ENCODE measurements at regions not wholly inside any gene's neighbourhood (a gene's known extent, or its start where the extent isn't known, plus 50 kb on each side); places are given as distances from the start of the nearest gene placed in this dataset.
"Not testable (repeated sequence)": the region's sequence is repeated elsewhere in the genome, so short reads cannot be mapped to it uniquely, and the experiment has no call there.

DNA sequence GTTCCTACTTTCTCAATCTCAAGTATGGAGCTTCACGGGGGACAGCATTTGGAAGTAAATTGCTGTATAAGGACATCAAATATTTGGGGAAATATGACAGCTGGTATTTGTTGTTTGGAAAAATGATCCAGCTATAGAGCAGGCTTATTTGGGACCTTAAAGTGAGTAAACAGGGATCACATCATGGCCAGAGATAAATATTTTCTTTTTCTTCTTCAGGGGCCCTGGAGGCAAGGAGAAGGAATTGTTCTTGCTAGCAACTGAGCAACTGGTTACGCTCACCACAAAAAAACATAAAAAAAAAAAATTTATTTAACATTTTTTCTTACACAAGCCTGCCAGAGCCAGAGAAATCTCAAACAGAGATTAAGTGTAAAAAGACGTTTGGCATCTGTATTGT lies 277.2 kb upstream of the UGT8 start:
- TF ChIP-seq, protein P1, sequence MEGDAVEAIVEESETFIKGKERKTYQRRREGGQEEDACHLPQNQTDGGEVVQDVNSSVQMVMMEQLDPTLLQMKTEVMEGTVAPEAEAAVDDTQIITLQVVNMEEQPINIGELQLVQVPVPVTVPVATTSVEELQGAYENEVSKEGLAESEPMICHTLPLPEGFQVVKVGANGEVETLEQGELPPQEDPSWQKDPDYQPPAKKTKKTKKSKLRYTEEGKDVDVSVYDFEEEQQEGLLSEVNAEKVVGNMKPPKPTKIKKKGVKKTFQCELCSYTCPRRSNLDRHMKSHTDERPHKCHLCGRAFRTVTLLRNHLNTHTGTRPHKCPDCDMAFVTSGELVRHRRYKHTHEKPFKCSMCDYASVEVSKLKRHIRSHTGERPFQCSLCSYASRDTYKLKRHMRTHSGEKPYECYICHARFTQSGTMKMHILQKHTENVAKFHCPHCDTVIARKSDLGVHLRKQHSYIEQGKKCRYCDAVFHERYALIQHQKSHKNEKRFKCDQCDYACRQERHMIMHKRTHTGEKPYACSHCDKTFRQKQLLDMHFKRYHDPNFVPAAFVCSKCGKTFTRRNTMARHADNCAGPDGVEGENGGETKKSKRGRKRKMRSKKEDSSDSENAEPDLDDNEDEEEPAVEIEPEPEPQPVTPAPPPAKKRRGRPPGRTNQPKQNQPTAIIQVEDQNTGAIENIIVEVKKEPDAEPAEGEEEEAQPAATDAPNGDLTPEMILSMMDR (IDR thresholded peaks at IDR 0.05; ENCODE audit: low read depth, low read length) = no peak

DNA sequence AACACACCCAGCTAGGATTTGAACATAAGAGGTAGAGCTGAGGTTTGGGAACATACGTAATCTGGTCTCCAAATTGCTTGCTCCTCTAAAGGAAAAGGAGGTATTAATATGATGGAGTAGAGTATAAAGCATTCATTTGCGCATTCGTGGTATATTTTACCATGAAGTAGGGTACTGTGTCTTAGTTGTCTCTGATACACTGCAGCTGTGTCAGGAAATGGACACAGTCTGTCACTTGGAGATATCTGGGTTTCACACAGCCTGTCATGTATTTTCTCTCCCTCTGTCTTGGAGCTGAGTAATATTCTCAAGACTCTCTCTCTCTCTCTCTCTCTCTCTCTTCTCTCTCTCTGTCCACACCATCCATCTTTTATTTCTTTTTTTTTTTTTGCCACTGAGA lies 274.8 kb upstream of the UGT8 start:
- H3K4me3 ChIP-seq (ENCODE audit: low read depth, low read length) = no peak overlapping the region
- TF ChIP-seq, protein P1 (IDR thresholded peaks at IDR 0.05; ENCODE audit: low read depth, low read length) = no peak

More for the DNA sequence above, 277.2 kb upstream of the UGT8 start:
- H3K4me3 ChIP-seq (ENCODE audit: low read depth, low read length) = no peak overlapping the region

DNA sequence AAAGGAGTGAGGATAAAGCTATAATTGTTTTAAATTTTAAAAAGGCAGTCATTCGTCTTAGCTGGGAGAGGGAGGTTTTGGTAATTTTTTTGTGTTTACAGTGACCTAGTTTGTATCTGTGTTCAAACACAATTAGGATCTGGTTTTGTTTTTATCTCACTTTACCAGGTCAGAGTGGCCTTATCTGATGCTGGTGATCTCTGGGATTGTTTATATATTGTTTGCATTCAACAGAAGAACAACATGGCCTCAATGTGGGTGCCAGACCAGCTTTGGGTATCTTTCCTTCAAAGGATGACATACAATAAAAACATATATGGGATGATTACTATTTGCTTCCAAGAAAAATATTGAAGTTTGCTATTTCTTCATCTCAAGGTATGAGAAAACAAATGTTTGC lies 272.2 kb upstream of the UGT8 start:
- TF ChIP-seq, protein P1 (IDR thresholded peaks at IDR 0.05; ENCODE audit: low read depth, low read length) = no peak
- no peak overlapping the region for H3K4me3 ChIP-seq (ENCODE audit: low read depth, low read length)

DNA sequence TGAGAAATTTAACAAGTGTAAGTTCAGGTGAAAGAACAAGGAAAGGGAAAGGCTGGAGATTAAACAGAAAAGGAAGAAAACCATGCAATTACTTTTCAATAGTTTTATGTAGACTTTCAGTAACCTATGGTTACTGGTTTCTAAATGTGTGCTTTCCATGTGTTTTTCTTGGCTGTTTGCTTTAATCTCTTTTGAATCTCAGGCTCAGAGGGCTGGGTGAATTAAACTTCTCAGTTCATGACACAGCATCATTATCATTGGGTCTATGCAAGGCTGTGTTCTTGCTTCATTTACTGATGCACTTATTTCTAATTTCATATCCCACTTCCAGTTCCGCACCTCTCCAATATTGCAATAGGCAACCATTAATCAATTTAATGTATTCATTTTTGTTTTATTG lies 266.5 kb upstream of the UGT8 start:
- no peak overlapping the region for H3K4me3 ChIP-seq (ENCODE audit: low read depth, low read length)
- TF ChIP-seq, protein P1 (IDR thresholded peaks at IDR 0.05; ENCODE audit: low read depth, low read length) = no peak

DNA sequence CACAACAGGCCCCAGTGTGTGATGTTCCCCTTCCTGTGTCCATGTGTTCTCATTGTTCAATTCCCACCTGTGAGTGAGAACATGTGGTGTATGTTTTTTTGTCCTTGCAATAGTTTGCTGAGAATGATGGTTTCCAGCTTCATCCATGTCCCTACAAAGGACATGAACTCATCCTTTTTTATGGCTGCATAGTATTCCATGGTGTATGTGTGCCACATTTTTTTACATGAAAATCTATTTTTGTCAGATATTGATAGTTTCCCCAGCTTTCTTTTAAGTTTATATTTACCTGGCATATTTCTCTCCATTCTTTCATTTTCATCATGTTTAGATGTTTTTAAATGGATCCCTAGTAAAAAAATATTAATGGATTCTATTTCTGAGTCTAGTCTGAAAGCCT lies 264.2 kb upstream of the UGT8 start:
- not testable (repeated sequence) for H3K4me3 ChIP-seq (ENCODE audit: low read depth, low read length)

DNA sequence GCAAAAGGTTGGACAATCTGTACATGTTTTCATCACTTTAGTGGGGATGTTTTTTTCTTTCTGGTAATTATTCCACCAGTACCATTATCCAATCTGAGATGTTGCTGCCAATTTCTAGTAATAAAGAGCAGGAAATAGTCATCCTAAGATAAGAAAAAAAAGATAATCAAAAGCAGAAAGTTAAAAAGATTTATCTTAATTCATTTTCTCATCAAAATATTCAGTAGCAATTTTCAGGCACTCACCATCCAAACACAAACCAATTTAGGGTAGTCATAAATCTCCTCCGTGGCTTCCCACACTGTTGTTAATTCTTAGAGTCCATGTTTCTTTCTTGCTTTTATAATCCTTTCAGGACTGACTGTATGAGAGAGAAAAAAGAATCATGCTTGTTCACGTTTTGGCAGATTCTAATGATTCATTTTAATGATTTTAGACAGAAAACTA lies 263.7 kb upstream of the UGT8 start:
- TF ChIP-seq, protein P1 (IDR thresholded peaks at IDR 0.05; ENCODE audit: low read depth, low read length) = no peak
- H3K4me3 ChIP-seq (ENCODE audit: low read depth, low read length) = no peak overlapping the region

DNA sequence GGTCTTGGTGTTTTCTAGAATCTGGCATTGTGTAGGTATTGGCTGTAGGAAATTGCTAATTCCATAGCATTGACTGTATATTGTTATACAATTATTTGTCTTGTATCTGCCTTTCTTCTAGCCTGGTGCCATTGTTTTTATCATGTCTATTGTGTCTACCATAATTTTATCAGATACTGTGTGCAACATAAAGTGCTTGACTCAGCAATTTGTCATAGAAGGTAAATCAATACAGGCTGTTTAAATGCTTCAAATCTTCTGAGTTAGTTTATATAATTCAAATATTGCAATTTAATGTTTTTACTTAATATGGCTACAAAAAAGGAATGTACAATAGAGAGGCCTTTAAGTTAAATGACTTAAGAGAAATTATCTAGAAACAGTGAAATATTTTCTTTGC lies 263.3 kb upstream of the UGT8 start:
- TF ChIP-seq, protein P1 (IDR thresholded peaks at IDR 0.05; ENCODE audit: low read depth, low read length) = no peak
- H3K4me3 ChIP-seq (ENCODE audit: low read depth, low read length) = no peak overlapping the region

DNA sequence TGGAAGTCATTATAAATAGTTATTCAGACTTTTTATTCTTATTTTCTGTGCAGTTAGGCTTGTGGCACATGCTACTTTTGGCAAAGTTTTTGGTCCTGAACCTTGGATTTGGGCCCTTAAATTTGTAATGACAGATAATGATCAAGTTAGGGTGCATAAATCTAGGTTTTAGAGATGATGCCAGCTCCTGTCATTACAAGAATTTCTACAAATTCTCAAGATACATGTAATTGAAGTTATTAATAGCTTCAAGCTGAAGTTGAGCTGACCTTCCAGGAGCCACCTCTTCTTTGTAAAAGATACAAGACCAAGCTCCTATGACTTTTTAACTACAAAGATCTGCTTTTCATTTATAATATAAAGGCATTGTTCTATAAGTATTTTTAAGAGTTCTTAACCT lies 255.6 kb upstream of the UGT8 start:
- no peak overlapping the region for H3K4me3 ChIP-seq (ENCODE audit: low read depth, low read length)
- TF ChIP-seq, protein P1 (IDR thresholded peaks at IDR 0.05; ENCODE audit: low read depth, low read length) = no peak
